Esophagus squamous epithelium (tissue), 5 donors: ENCODE measurements at regions not wholly inside any gene's neighbourhood (a gene's known extent, or its start where the extent isn't known, plus 50 kb on each side); places are given as distances from the start of the nearest gene placed in this dataset.

Experiments used
- DNase-seq: peaks from one replicate; lab custom pipeline; 2025; lab: John Stamatoyannopoulos, UW
- H3K27ac ChIP-seq, 4 donors: fragments of 200-600 bp; sonication (generic); one replicate each; pipeline ENCODE4 v1.5.1; 2016 to 2019; ENCODE audit warnings: mild to moderate bottlenecking in 1 of 4
- H3K27me3 ChIP-seq, 4 donors: fragments of 200-600 bp; sonication (generic); 1 replicate in 3 of 4; 2 replicates in 1 of 4; pipeline versions ENCODE4 v1.5.1 to v1.6.0; 2017 to 2021; ENCODE audit warnings: antibody characterized with exemption in 1 of 4
- H3K36me3 ChIP-seq, 3 donors: fragments of 200-600 bp; sonication (generic); one replicate each; pipeline ENCODE4 v1.5.1; 2016 to 2019
- H3K4me1 ChIP-seq, 3 donors: fragments of 200-600 bp; sonication (generic); one replicate each; pipeline ENCODE4 v1.5.1; 2017 to 2019
- H3K4me3 ChIP-seq, 4 donors: fragments of 200-600 bp; sonication (generic); 1 replicate in 3 of 4; 2 replicates in 1 of 4; pipeline ENCODE4 v1.5.1; 2016 to 2019; ENCODE audit warnings: mild to moderate bottlenecking in 2 of 4, moderate library complexity in 1 of 4
- H3K9me3 ChIP-seq, 3 donors: fragments of 200-600 bp; sonication (generic); one replicate each; pipeline ENCODE4 v1.5.1; 2016 to 2019
- CTCF ChIP-seq, 6 experiments: fragments of 450-650 bp in 4 of 6; fragments of 200-600 bp in 2 of 6; sonication (generic) in 2 of 6; IDR thresholded peaks; one replicate each; pipeline ENCODE4 v1.5.1; 2016 to 2019; ENCODE audit warnings: antibody characterized with exemption in 6 of 6, mild to moderate bottlenecking in 4 of 6, moderate library complexity in 4 of 6
- POLR2A ChIP-seq, 4 donors: fragments of 450-650 bp; IDR thresholded peaks; one replicate each; pipeline ENCODE4 v1.6.1; 2017; ENCODE audit warnings: antibody characterized with exemption in 4 of 4, mild to moderate bottlenecking in 4 of 4, moderate library complexity in 3 of 4
- WGBS, 2 donors: methylation state at CpG; one replicate each; pipeline ENCODE4 v1.1.5; 2018; 5-methylcytosine and 5-hydroxymethylcytosine counted together
- intact Hi-C: fragments of 100-400 bp; cut with DNase I; formaldehyde crosslinking; loops from one replicate; pipeline ENCODE4 v1.15.0; 2022
- donor health status: DM: yes; HTN: yes; CAD: no.

- no peak for DNase-seq
- no peaks in the 10 kb centered on the region for H3K36me3 ChIP-seq
- WGBS, 2 donors = 38 to 44% methylated on average over 3 of the region's 3 CpGs
- no peaks in the 10 kb centered on the region for H3K4me1 ChIP-seq
- no peak overlapping the region for H3K27ac ChIP-seq
- H3K27me3 ChIP-seq = no peaks in the 10 kb centered on the region
- no peak for TF ChIP-seq CTCF (IDR thresholded peaks at IDR 0.05)
- TF ChIP-seq POLR2A (IDR thresholded peaks at IDR 0.05) = no peak
- intact Hi-C loops = no loop called here
- no peaks in the 10 kb centered on the region for H3K9me3 ChIP-seq
- no peak overlapping the region for H3K4me3 ChIP-seq
Measured at GRCh38 chr2:5592916-5593315, 99.3 kb upstream of the SOX11 start.

GRCh38 chr2:5594249-5594695, 97.9 kb upstream of the SOX11 start:
- H3K27ac ChIP-seq = no peak overlapping the region
- TF ChIP-seq POLR2A (IDR thresholded peaks at IDR 0.05) (no peak), CTCF (IDR thresholded peaks at IDR 0.05) (no peak)
- 33 to 38% methylated on average over 6 of the region's 6 CpGs for WGBS, 2 donors
- intact Hi-C loops = no loop called here
- H3K27me3 ChIP-seq = no peaks in the 10 kb centered on the region
- H3K4me1 ChIP-seq = no peaks in the 10 kb centered on the region
- no peak overlapping the region for H3K4me3 ChIP-seq
- no peaks in the 10 kb centered on the region for H3K36me3 ChIP-seq
- H3K9me3 ChIP-seq = peaks cover 0 to 5% (median 0%) of the 10 kb centered on the region in 3 donors
- DNase-seq = no peak

GRCh38 chr2:5596868-5597267, 95.3 kb upstream of the SOX11 start:
- H3K27me3 ChIP-seq = no peaks in the 10 kb centered on the region
- H3K36me3 ChIP-seq = no peaks in the 10 kb centered on the region
- intact Hi-C loops = no loop called here
- no peak for TF ChIP-seq POLR2A (IDR thresholded peaks at IDR 0.05)
- no peak for TF ChIP-seq CTCF (IDR thresholded peaks at IDR 0.05)
- H3K4me1 ChIP-seq = no peaks in the 10 kb centered on the region
- no peak for DNase-seq
- peaks cover 0 to 5% (median 0%) of the 10 kb centered on the region in 3 donors for H3K9me3 ChIP-seq
- H3K27ac ChIP-seq = no peak overlapping the region
- H3K4me3 ChIP-seq = no peak overlapping the region

- intact Hi-C loops = no loop called here
- WGBS, 2 donors = 78 to 80% methylated on average over 4 of the region's 4 CpGs
- DNase-seq = no peak
Measured at GRCh38 chr2:5598156-5598555, 94.0 kb upstream of the SOX11 start.

GRCh38 chr2:5609201-5609600, 83.0 kb upstream of the SOX11 start:
- H3K27me3 ChIP-seq = no peaks in the 10 kb centered on the region
- peaks cover 0 to 10% (median 0%) of the 10 kb centered on the region in 3 donors for H3K9me3 ChIP-seq
- H3K4me3 ChIP-seq = no peak overlapping the region
- H3K27ac ChIP-seq = no peak overlapping the region
- DNase-seq = no peak
- intact Hi-C loops = no loop called here
- TF ChIP-seq POLR2A (IDR thresholded peaks at IDR 0.05) (no peak), CTCF (IDR thresholded peaks at IDR 0.05) (no peak)
- WGBS, 2 donors = 36% methylated on average over 3 of the region's 3 CpGs
- no peaks in the 10 kb centered on the region for H3K36me3 ChIP-seq
- no peaks in the 10 kb centered on the region for H3K4me1 ChIP-seq

More at GRCh38 chr2:5598156-5598555, 94.0 kb upstream of the SOX11 start:
- H3K4me3 ChIP-seq = no peak overlapping the region
- H3K27ac ChIP-seq = no peak overlapping the region
- H3K9me3 ChIP-seq = peaks cover 0 to 5% (median 0%) of the 10 kb centered on the region in 3 donors
- no peaks in the 10 kb centered on the region for H3K27me3 ChIP-seq
- TF ChIP-seq CTCF (IDR thresholded peaks at IDR 0.05) = no peak
- TF ChIP-seq POLR2A (IDR thresholded peaks at IDR 0.05) = no peak
- H3K36me3 ChIP-seq = no peaks in the 10 kb centered on the region
- no peaks in the 10 kb centered on the region for H3K4me1 ChIP-seq
